Astrocyte (in vitro differentiated cells and primary cell): ENCODE measurements at regions not wholly inside any gene's neighbourhood (a gene's known extent, or its start where the extent isn't known, plus 50 kb on each side); places are given as distances from the start of the nearest gene placed in this dataset.

Experiments used
- EZH2 ChIP-seq: IDR thresholded peaks from 2 replicates; pipeline ENCODE4 v1.6.1; 2012; ENCODE audit warnings: mild to moderate bottlenecking, low read length, inconsistent platforms; ENCODE audit not compliant: insufficient read depth
- TF ChIP-seq, protein P1 (sequence below): IDR thresholded peaks from 2 replicates; pipeline ENCODE4 v1.5.1; 2011; ENCODE audit warnings: low read depth, mild to moderate bottlenecking, inconsistent platforms, low read length, moderate library complexity; ENCODE audit not compliant: insufficient read depth

DNA sequence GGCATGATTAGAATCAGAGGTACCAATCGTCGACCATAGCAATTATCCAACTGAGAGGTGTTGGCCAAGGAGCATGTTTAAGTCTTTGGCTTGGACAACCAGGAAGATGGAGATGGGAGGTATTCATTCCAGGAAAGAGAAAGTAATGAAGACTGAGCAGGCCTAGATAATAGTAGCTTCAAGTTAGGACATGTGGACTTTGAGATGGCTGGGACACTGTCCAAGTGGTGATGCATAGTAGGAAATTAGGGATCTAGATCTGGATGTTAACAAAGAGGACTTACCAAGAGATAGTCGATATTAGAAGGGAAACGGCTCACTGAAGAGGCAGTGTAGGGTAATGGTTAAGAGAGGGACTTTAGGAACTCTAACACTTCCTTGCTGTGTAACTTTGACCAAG lies 266.7 kb downstream of the FAM76B start:
- TF ChIP-seq, protein P1, sequence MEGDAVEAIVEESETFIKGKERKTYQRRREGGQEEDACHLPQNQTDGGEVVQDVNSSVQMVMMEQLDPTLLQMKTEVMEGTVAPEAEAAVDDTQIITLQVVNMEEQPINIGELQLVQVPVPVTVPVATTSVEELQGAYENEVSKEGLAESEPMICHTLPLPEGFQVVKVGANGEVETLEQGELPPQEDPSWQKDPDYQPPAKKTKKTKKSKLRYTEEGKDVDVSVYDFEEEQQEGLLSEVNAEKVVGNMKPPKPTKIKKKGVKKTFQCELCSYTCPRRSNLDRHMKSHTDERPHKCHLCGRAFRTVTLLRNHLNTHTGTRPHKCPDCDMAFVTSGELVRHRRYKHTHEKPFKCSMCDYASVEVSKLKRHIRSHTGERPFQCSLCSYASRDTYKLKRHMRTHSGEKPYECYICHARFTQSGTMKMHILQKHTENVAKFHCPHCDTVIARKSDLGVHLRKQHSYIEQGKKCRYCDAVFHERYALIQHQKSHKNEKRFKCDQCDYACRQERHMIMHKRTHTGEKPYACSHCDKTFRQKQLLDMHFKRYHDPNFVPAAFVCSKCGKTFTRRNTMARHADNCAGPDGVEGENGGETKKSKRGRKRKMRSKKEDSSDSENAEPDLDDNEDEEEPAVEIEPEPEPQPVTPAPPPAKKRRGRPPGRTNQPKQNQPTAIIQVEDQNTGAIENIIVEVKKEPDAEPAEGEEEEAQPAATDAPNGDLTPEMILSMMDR = no peak
- no peak for TF ChIP-seq EZH2
